HG03196 (cell line): ENCODE measurements at regions not wholly inside any gene's neighbourhood (a gene's known extent, or its start where the extent isn't known, plus 50 kb on each side); places are given as distances from the start of the nearest gene placed in this dataset.

Source experiments
- ATAC-seq: cut with Tn5 transposase; IDR thresholded peaks from one replicate; pipeline ENCODE4 v1.9.1; 2021; ENCODE audit not compliant: unreplicated experiment

GRCh38 chr13:111039735-111040134, 75.4 kb upstream of the ARHGEF7 start:
- ATAC-seq, result no peak

- ATAC-seq, result no peak
Measured at GRCh38 chr13:111038887-111039286, 76.2 kb upstream of the ARHGEF7 start.

GRCh38 chr13:111037927-111038326, 77.2 kb upstream of the ARHGEF7 start:
- no peak for ATAC-seq

- ATAC-seq, result no peak
Measured at GRCh38 chr13:111036665-111037064, 78.4 kb upstream of the ARHGEF7 start.

- ATAC-seq, result no peak
Measured at GRCh38 chr13:111035861-111036260, 79.2 kb upstream of the ARHGEF7 start.

- no peak for ATAC-seq
Measured at GRCh38 chr13:111034811-111035210, 80.3 kb upstream of the ARHGEF7 start.

GRCh38 chr13:111033172-111034130, 81.7 kb upstream of the ARHGEF7 start:
- ATAC-seq, result no peak

GRCh38 chr13:111031531-111031961, 83.6 kb upstream of the ARHGEF7 start:
- no peak for ATAC-seq

GRCh38 chr13:111029957-111030609, 85.0 kb upstream of the ARHGEF7 start:
- ATAC-seq, result no peak

- ATAC-seq, result no peak
Measured at GRCh38 chr13:111027458-111028439, 87.4 kb upstream of the ARHGEF7 start.

- no peak for ATAC-seq
Measured at GRCh38 chr13:111025310-111025709, 89.8 kb upstream of the ARHGEF7 start.

GRCh38 chr13:111022886-111023285, 92.2 kb upstream of the ARHGEF7 start:
- no peak for ATAC-seq

- ATAC-seq, result no peak
Measured at GRCh38 chr13:111022241-111022640, 92.9 kb upstream of the ARHGEF7 start.

GRCh38 chr13:111021270-111021669, 93.8 kb upstream of the ARHGEF7 start:
- ATAC-seq, result no peak

GRCh38 chr13:111020546-111020945, 94.6 kb upstream of the ARHGEF7 start:
- no peak for ATAC-seq

- ATAC-seq, result no peak
Measured at GRCh38 chr13:111020021-111020420, 95.1 kb upstream of the ARHGEF7 start.

GRCh38 chr13:111017755-111018459, 97.2 kb upstream of the ARHGEF7 start:
- no peak for ATAC-seq

GRCh38 chr13:111013196-111013595, 98.3 kb upstream of the ANKRD10 start:
- ATAC-seq, result no peak

- ATAC-seq, result no peak
Measured at GRCh38 chr13:111011899-111012298, 97.0 kb upstream of the ANKRD10 start.

GRCh38 chr13:111008351-111008750, 93.5 kb upstream of the ANKRD10 start:
- no peak for ATAC-seq
